ENCODE measurements at regions not wholly inside any gene's neighbourhood (a gene's known extent, or its start where the extent isn't known, plus 50 kb on each side); places are given as distances from the start of the nearest gene placed in this dataset.

GRCh38 chr14:98864211-98864610 is 407.8 kb downstream of the BCL11B start:
- Histone ChIP-seq H3K4me2 (ENCODE audit: low read length) (no peak overlapping the region), H3K27ac (ENCODE audit: low read length) (no peak overlapping the region)

GRCh38 chr14:98867146-98867545 is 404.9 kb downstream of the BCL11B start:
- Histone ChIP-seq H3K9me2 (ENCODE audit: insufficient read depth, low read length) (no peaks in the 10 kb centered on the region), H3K4me2 (ENCODE audit: low read length) (no peak overlapping the region), H3K4me3 (ENCODE audit: low read length) (no peak overlapping the region), H3K9me3 (ENCODE audit: low read length) (no peaks in the 10 kb centered on the region), H3K36me3 (ENCODE audit: insufficient read depth, low read length) (no peaks in the 10 kb centered on the region), H4K20me1 (ENCODE audit: insufficient read depth) (no peaks in the 10 kb centered on the region), H3K27ac (ENCODE audit: low read length) (no peak overlapping the region), H3F3A (ENCODE audit: insufficient read depth, low read length, poor library complexity, severe bottlenecking) (no peaks in the 10 kb centered on the region), H2AFZ (ENCODE audit: low read depth, low read length) (no peak overlapping the region), H3K27me3 (ENCODE audit: insufficient read depth, low read depth, low read length) (no peaks in the 10 kb centered on the region), H3K79me2 (replicated peaks; ENCODE audit: insufficient read depth, low read length) (no peaks in the 10 kb centered on the region), H3K9ac (ENCODE audit: low read length) (no peak overlapping the region)
- TF ChIP-seq, protein P1, sequence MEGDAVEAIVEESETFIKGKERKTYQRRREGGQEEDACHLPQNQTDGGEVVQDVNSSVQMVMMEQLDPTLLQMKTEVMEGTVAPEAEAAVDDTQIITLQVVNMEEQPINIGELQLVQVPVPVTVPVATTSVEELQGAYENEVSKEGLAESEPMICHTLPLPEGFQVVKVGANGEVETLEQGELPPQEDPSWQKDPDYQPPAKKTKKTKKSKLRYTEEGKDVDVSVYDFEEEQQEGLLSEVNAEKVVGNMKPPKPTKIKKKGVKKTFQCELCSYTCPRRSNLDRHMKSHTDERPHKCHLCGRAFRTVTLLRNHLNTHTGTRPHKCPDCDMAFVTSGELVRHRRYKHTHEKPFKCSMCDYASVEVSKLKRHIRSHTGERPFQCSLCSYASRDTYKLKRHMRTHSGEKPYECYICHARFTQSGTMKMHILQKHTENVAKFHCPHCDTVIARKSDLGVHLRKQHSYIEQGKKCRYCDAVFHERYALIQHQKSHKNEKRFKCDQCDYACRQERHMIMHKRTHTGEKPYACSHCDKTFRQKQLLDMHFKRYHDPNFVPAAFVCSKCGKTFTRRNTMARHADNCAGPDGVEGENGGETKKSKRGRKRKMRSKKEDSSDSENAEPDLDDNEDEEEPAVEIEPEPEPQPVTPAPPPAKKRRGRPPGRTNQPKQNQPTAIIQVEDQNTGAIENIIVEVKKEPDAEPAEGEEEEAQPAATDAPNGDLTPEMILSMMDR (IDR thresholded peaks at IDR 0.05; ENCODE audit: poor library complexity, severe bottlenecking), result no peak
- TF ChIP-seq POLR2AphosphoS5 (IDR thresholded peaks at IDR 0.05) (no peak), RAD21 (conservative IDR thresholded peaks at IDR 0.05) (no peak), EZH2 (IDR thresholded peaks at IDR 0.05; ENCODE audit: borderline replicate concordance, insufficient read depth, low read length, poor library complexity, severe bottlenecking) (no peak), SMC3 (conservative IDR thresholded peaks at IDR 0.05; ENCODE audit: poor library complexity) (no peak), EP300 (conservative IDR thresholded peaks at IDR 0.05; ENCODE audit: poor library complexity, severe bottlenecking) (no peak), TAF1 (IDR thresholded peaks at IDR 0.05; ENCODE audit: low read depth) (no peak), REST (IDR thresholded peaks at IDR 0.05; ENCODE audit: borderline replicate concordance) (no peak), MXI1 (conservative IDR thresholded peaks at IDR 0.05; ENCODE audit: poor library complexity, severe bottlenecking) (no peak)

More at GRCh38 chr14:98864211-98864610, 407.8 kb downstream of the BCL11B start:
- H3K9me2 ChIP-seq (ENCODE audit: insufficient read depth, low read length), result no peaks in the 10 kb centered on the region
- no peaks in the 10 kb centered on the region for H3F3A ChIP-seq (ENCODE audit: insufficient read depth, low read length, poor library complexity, severe bottlenecking)
- no peak overlapping the region for H3K9ac ChIP-seq (ENCODE audit: low read length)
- no peak for TF ChIP-seq REST (IDR thresholded peaks at IDR 0.05; ENCODE audit: borderline replicate concordance)
- no peak for TF ChIP-seq RAD21 (conservative IDR thresholded peaks at IDR 0.05)
- TF ChIP-seq MXI1 (conservative IDR thresholded peaks at IDR 0.05; ENCODE audit: poor library complexity, severe bottlenecking), result no peak
- TF ChIP-seq TAF1 (IDR thresholded peaks at IDR 0.05; ENCODE audit: low read depth), result no peak
- TF ChIP-seq EP300 (conservative IDR thresholded peaks at IDR 0.05; ENCODE audit: poor library complexity, severe bottlenecking), result no peak
- no peak for TF ChIP-seq POLR2AphosphoS5 (IDR thresholded peaks at IDR 0.05)
- TF ChIP-seq, protein P1 (IDR thresholded peaks at IDR 0.05; ENCODE audit: poor library complexity, severe bottlenecking), result no peak
- TF ChIP-seq EZH2 (IDR thresholded peaks at IDR 0.05; ENCODE audit: borderline replicate concordance, insufficient read depth, low read length, poor library complexity, severe bottlenecking), result no peak
- no peak for TF ChIP-seq SMC3 (conservative IDR thresholded peaks at IDR 0.05; ENCODE audit: poor library complexity)
- no peaks in the 10 kb centered on the region for H3K79me2 ChIP-seq (replicated peaks; ENCODE audit: insufficient read depth, low read length)
- no peak overlapping the region for H2AFZ ChIP-seq (ENCODE audit: low read depth, low read length)
- no peaks in the 10 kb centered on the region for H4K20me1 ChIP-seq (ENCODE audit: insufficient read depth)
- no peaks in the 10 kb centered on the region for H3K36me3 ChIP-seq (ENCODE audit: insufficient read depth, low read length)
- no peaks in the 10 kb centered on the region for H3K9me3 ChIP-seq (ENCODE audit: low read length)
- no peaks in the 10 kb centered on the region for H3K27me3 ChIP-seq (ENCODE audit: insufficient read depth, low read depth, low read length)
- H3K4me3 ChIP-seq (ENCODE audit: low read length), result no peak overlapping the region

All from neural cell (in vitro differentiated cells).